ENCODE measurements at regions not wholly inside any gene's neighbourhood (a gene's known extent, or its start where the extent isn't known, plus 50 kb on each side); places are given as distances from the start of the nearest gene placed in this dataset.

GRCh38 chr13:80952158-80952557 lies 611.2 kb upstream of the SPRY2 start:
- WGBS, 2 donors (ENCODE audit: extremely low coverage in 2 of 2, insufficient read length in 2 of 2, insufficient replicate concordance in 1 of 2), result no CpG with 5 or more reads among the region's 2 CpGs

GRCh38 chr13:80946008-80946802 lies 605.3 kb upstream of the SPRY2 start:
- Histone ChIP-seq H4K91ac (ENCODE audit: low read depth, low read length, poor library complexity) (no peak overlapping the region), H3K27me3 (ENCODE audit: control insufficient read depth in 3 of 3, insufficient read depth in 3 of 3, low read depth in 1 of 3, low read length in 3 of 3) (no peaks in the 10 kb centered on the region), H3K36me3 (replicated peaks in 1 of 2; ENCODE audit: control insufficient read depth in 2 of 2, insufficient read depth in 2 of 2, low read length in 2 of 2) (no peaks in the 10 kb centered on the region), H3K14ac (ENCODE audit: low read length) (no peak overlapping the region), H3K23ac (ENCODE audit: low read depth, low read length, poor library complexity) (no peak overlapping the region), H3K4ac (ENCODE audit: low read length) (no peak overlapping the region), H3K27ac (replicated peaks; ENCODE audit: low read length) (no peak overlapping the region), H3K4me1 (ENCODE audit: control insufficient read depth in 2 of 2, insufficient read depth in 1 of 2, low read depth in 1 of 2, low read length in 2 of 2) (peaks cover 0 to 5% of the 10 kb centered on the region in 2 donors), H4K8ac (ENCODE audit: low read depth, low read length) (no peak overlapping the region), H3K4me2 (ENCODE audit: insufficient read depth, low read length, poor library complexity, severe bottlenecking) (no peak overlapping the region), H3K4me3 (ENCODE audit: low read length in 2 of 2) (no peak overlapping the region), H2AFZ (ENCODE audit: low read length) (no peak overlapping the region), H3K79me1 (ENCODE audit: low read depth, low read length) (no peaks in the 10 kb centered on the region), H2BK5ac (ENCODE audit: low read length) (no peak overlapping the region), H3K18ac (ENCODE audit: low read length) (no peak overlapping the region), H2BK12ac (ENCODE audit: low read length) (no peak overlapping the region), H2AK5ac (ENCODE audit: low read depth, low read length) (no peak overlapping the region), H2BK120ac (ENCODE audit: low read depth, low read length) (no peak overlapping the region), H3K9me3 (replicated peaks in 1 of 2; ENCODE audit: control insufficient read depth in 2 of 2, insufficient read depth in 1 of 2, low read depth in 1 of 2, low read length in 2 of 2) (peaks cover 0 to 3% of the 10 kb centered on the region in 2 donors), H2BK15ac (ENCODE audit: low read length) (no peak overlapping the region), H3K9ac (ENCODE audit: low read depth, low read length, poor library complexity) (no peak overlapping the region)
- WGBS, 2 donors (ENCODE audit: extremely low coverage in 2 of 2, insufficient read length in 2 of 2, insufficient replicate concordance in 1 of 2), result no CpG with 5 or more reads among the region's 4 CpGs
- DNase-seq (ENCODE audit: low spot score), result no peak

More at GRCh38 chr13:80952158-80952557, 611.2 kb upstream of the SPRY2 start:
- peaks cover 1 to 6% of the 10 kb centered on the region in 2 donors for H3K9me3 ChIP-seq (replicated peaks in 1 of 2; ENCODE audit: control insufficient read depth in 2 of 2, insufficient read depth in 1 of 2, low read depth in 1 of 2, low read length in 2 of 2)
- DNase-seq (ENCODE audit: low spot score), result no peak
- H3K18ac ChIP-seq (ENCODE audit: low read length), result no peak overlapping the region
- no peaks in the 10 kb centered on the region for H3K79me1 ChIP-seq (ENCODE audit: low read depth, low read length)
- no peak overlapping the region for H3K4ac ChIP-seq (ENCODE audit: low read length)
- no peak overlapping the region for H4K91ac ChIP-seq (ENCODE audit: low read depth, low read length, poor library complexity)
- no peak overlapping the region for H2AK5ac ChIP-seq (ENCODE audit: low read depth, low read length)
- no peak overlapping the region for H2BK12ac ChIP-seq (ENCODE audit: low read length)
- no peak overlapping the region for H4K8ac ChIP-seq (ENCODE audit: low read depth, low read length)
- H3K4me2 ChIP-seq (ENCODE audit: insufficient read depth, low read length, poor library complexity, severe bottlenecking), result no peak overlapping the region
- H3K23ac ChIP-seq (ENCODE audit: low read depth, low read length, poor library complexity), result no peak overlapping the region
- no peak overlapping the region for H3K9ac ChIP-seq (ENCODE audit: low read depth, low read length, poor library complexity)
- no peaks in the 10 kb centered on the region for H3K4me1 ChIP-seq (ENCODE audit: control insufficient read depth in 2 of 2, insufficient read depth in 1 of 2, low read depth in 1 of 2, low read length in 2 of 2)
- no peak overlapping the region for H2BK5ac ChIP-seq (ENCODE audit: low read length)
- H2BK120ac ChIP-seq (ENCODE audit: low read depth, low read length), result no peak overlapping the region
- H2BK15ac ChIP-seq (ENCODE audit: low read length), result no peak overlapping the region
- H3K27me3 ChIP-seq (ENCODE audit: control insufficient read depth in 3 of 3, insufficient read depth in 3 of 3, low read depth in 1 of 3, low read length in 3 of 3), result no peaks in the 10 kb centered on the region
- no peak overlapping the region for H2AFZ ChIP-seq (ENCODE audit: low read length)
- H3K14ac ChIP-seq (ENCODE audit: low read length), result no peak overlapping the region
- no peaks in the 10 kb centered on the region for H3K36me3 ChIP-seq (replicated peaks in 1 of 2; ENCODE audit: control insufficient read depth in 2 of 2, insufficient read depth in 2 of 2, low read length in 2 of 2)
- no peak overlapping the region for H3K27ac ChIP-seq (replicated peaks; ENCODE audit: low read length)
- H3K4me3 ChIP-seq (ENCODE audit: low read length in 2 of 2), result no peak overlapping the region

DNA sequence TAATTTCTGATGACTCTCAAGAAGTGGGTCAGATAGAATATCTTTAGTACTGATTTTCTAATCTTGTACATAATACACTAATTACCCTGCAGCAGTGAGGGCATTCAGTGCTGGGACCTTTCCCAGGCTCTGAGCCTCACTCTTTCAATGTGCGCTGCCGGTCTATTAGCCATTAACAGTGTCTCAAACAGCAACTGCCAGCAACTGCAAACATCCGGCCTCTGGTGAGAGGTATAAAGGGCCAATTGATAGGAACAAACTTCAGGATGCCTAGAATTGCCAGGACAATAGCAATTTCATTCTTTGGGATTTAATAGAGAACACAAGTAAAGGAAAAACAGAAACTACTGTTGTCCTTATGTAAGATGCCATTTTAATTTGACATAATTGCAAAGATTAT lies 604.4 kb upstream of the SPRY2 start:
- no peak overlapping the region for H3K9ac ChIP-seq (ENCODE audit: low read depth, low read length, poor library complexity)
- no peak overlapping the region for H4K91ac ChIP-seq (ENCODE audit: low read depth, low read length, poor library complexity)
- H2BK12ac ChIP-seq (ENCODE audit: low read length), result no peak overlapping the region
- H4K8ac ChIP-seq (ENCODE audit: low read depth, low read length), result no peak overlapping the region
- H3K14ac ChIP-seq (ENCODE audit: low read length), result no peak overlapping the region
- H3K23ac ChIP-seq (ENCODE audit: low read depth, low read length, poor library complexity), result no peak overlapping the region
- H3K18ac ChIP-seq (ENCODE audit: low read length), result no peak overlapping the region
- H3K27ac ChIP-seq (replicated peaks; ENCODE audit: low read length), result no peak overlapping the region
- H2BK5ac ChIP-seq (ENCODE audit: low read length), result no peak overlapping the region
- no peaks in the 10 kb centered on the region for H3K27me3 ChIP-seq (ENCODE audit: control insufficient read depth in 3 of 3, insufficient read depth in 3 of 3, low read depth in 1 of 3, low read length in 3 of 3)
- H3K79me1 ChIP-seq (ENCODE audit: low read depth, low read length), result no peaks in the 10 kb centered on the region
- H3K4me1 ChIP-seq (ENCODE audit: control insufficient read depth in 2 of 2, insufficient read depth in 1 of 2, low read depth in 1 of 2, low read length in 2 of 2), result peaks cover 0 to 5% of the 10 kb centered on the region in 2 donors
- H3K4me2 ChIP-seq (ENCODE audit: insufficient read depth, low read length, poor library complexity, severe bottlenecking), result no peak overlapping the region
- no peak overlapping the region for H2AFZ ChIP-seq (ENCODE audit: low read length)
- H3K4ac ChIP-seq (ENCODE audit: low read length), result no peak overlapping the region
- no peak overlapping the region for H2BK15ac ChIP-seq (ENCODE audit: low read length)
- DNase-seq (ENCODE audit: low spot score), result peak; percentile 70
- WGBS, 2 donors (ENCODE audit: extremely low coverage in 2 of 2, insufficient read length in 2 of 2, insufficient replicate concordance in 1 of 2), result no CpG with 5 or more reads among the region's 3 CpGs
- no peak overlapping the region for H2AK5ac ChIP-seq (ENCODE audit: low read depth, low read length)
- H3K36me3 ChIP-seq (replicated peaks in 1 of 2; ENCODE audit: control insufficient read depth in 2 of 2, insufficient read depth in 2 of 2, low read length in 2 of 2), result no peaks in the 10 kb centered on the region
- peaks cover 0 to 3% of the 10 kb centered on the region in 2 donors for H3K9me3 ChIP-seq (replicated peaks in 1 of 2; ENCODE audit: control insufficient read depth in 2 of 2, insufficient read depth in 1 of 2, low read depth in 1 of 2, low read length in 2 of 2)
- no peak overlapping the region for H3K4me3 ChIP-seq (ENCODE audit: low read length in 2 of 2)
- no peak overlapping the region for H2BK120ac ChIP-seq (ENCODE audit: low read depth, low read length)

- DNase-seq (ENCODE audit: low spot score), result no peak
- peak overlapping the region; percentile 43 for H4K8ac ChIP-seq (ENCODE audit: low read depth, low read length)
- no peak overlapping the region for H2BK5ac ChIP-seq (ENCODE audit: low read length)
- no peak overlapping the region for H3K9ac ChIP-seq (ENCODE audit: low read depth, low read length, poor library complexity)
- H3K4me1 ChIP-seq (ENCODE audit: control insufficient read depth in 2 of 2, insufficient read depth in 1 of 2, low read depth in 1 of 2, low read length in 2 of 2), result peaks cover 0 to 3% of the 10 kb centered on the region in 2 donors
- H3K27me3 ChIP-seq (ENCODE audit: control insufficient read depth in 3 of 3, insufficient read depth in 3 of 3, low read depth in 1 of 3, low read length in 3 of 3), result no peaks in the 10 kb centered on the region
- H2BK12ac ChIP-seq (ENCODE audit: low read length), result peak overlapping the region; percentile 94
- H3K79me1 ChIP-seq (ENCODE audit: low read depth, low read length), result no peaks in the 10 kb centered on the region
- H2BK15ac ChIP-seq (ENCODE audit: low read length), result peak overlapping the region; percentile 94
- H2BK120ac ChIP-seq (ENCODE audit: low read depth, low read length), result no peak overlapping the region
- WGBS, 2 donors (ENCODE audit: extremely low coverage in 2 of 2, insufficient read length in 2 of 2, insufficient replicate concordance in 1 of 2), result no CpG with 5 or more reads among the region's 2 CpGs
- H3K23ac ChIP-seq (ENCODE audit: low read depth, low read length, poor library complexity), result no peak overlapping the region
- H3K9me3 ChIP-seq (replicated peaks in 1 of 2; ENCODE audit: control insufficient read depth in 2 of 2, insufficient read depth in 1 of 2, low read depth in 1 of 2, low read length in 2 of 2), result peaks cover 0 to 3% of the 10 kb centered on the region in 2 donors
- no peak overlapping the region for H3K14ac ChIP-seq (ENCODE audit: low read length)
- no peak overlapping the region for H3K4me2 ChIP-seq (ENCODE audit: insufficient read depth, low read length, poor library complexity, severe bottlenecking)
- peak overlapping the region; percentile 80 for H3K18ac ChIP-seq (ENCODE audit: low read length)
- H3K27ac ChIP-seq (replicated peaks; ENCODE audit: low read length), result no peak overlapping the region
- H3K36me3 ChIP-seq (replicated peaks in 1 of 2; ENCODE audit: control insufficient read depth in 2 of 2, insufficient read depth in 2 of 2, low read length in 2 of 2), result no peaks in the 10 kb centered on the region
- H4K91ac ChIP-seq (ENCODE audit: low read depth, low read length, poor library complexity), result no peak overlapping the region
- H2AK5ac ChIP-seq (ENCODE audit: low read depth, low read length), result no peak overlapping the region
- no peak overlapping the region for H2AFZ ChIP-seq (ENCODE audit: low read length)
- H3K4ac ChIP-seq (ENCODE audit: low read length), result no peak overlapping the region
- H3K4me3 ChIP-seq (ENCODE audit: low read length in 2 of 2), result no peak overlapping the region
These were observed 598.7 kb upstream of the SPRY2 start for GRCh38 chr13:80939581-80939980.

All from neuronal stem cell (in vitro differentiated cells).